A549 (cell line): ENCODE measurements at regions not wholly inside any gene's neighbourhood (a gene's known extent, or its start where the extent isn't known, plus 50 kb on each side); places are given as distances from the start of the nearest gene placed in this dataset.

Source experiments
- CBX2 ChIP-seq: fragments of 200-600 bp; sonication (generic); IDR thresholded peaks from 2 replicates; pipeline ENCODE4 v1.6.1; 2016; ENCODE audit warnings: low read depth, mild to moderate bottlenecking, borderline replicate concordance
- CTCF ChIP-seq: fragments of >200 bp; sonication (Bioruptor Twin); formaldehyde crosslinking; IDR thresholded peaks from 3 replicates; pipeline ENCODE4 v1.5.1; 2016
- ESRRA ChIP-seq: fragments of 150-350 bp; IDR thresholded peaks from 2 replicates; pipeline ENCODE4 v1.6.1; 2014; ENCODE audit warnings: mild to moderate bottlenecking, low read length, borderline replicate concordance
- POLR2A ChIP-seq: IDR thresholded peaks from 2 replicates; pipeline ENCODE4 v1.6.1; 2012; ENCODE audit warnings: mild to moderate bottlenecking, low read length
- RCOR1 ChIP-seq: fragments of 150-350 bp; IDR thresholded peaks from 2 replicates; pipeline ENCODE4 v1.6.1; 2014; ENCODE audit warnings: antibody characterized with exemption, low read length, low read depth

- no peak for TF ChIP-seq CTCF
- TF ChIP-seq RCOR1 = no peak
- no peak for TF ChIP-seq CBX2
- TF ChIP-seq ESRRA = no peak
- TF ChIP-seq POLR2A = no peak
These were observed 167.1 kb upstream of the NECTIN3 start for GRCh38 chr3:110904520-110904890.
